ENCODE measurements at regions not wholly inside any gene's neighbourhood (a gene's known extent, or its start where the extent isn't known, plus 50 kb on each side); places are given as distances from the start of the nearest gene placed in this dataset.

DNA sequence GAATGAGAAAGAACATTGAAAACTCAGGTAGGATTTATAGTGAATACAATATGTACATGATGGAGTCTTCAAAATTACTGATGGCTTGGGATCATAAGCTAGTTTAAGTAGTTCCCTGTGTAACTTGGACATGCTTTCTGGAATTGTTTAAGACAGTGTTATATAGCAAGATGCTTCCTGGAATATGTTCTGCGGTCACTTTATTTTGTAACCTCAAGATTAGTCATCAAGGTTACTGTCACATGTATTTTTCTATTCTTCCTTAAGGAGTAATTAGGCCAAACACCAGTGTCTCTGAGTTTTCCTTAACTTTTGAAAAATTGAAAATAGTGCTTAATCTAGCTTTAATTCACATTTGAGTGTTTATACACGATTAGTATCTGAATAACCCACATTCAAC is 760.3 kb upstream of the ARRDC4 start:
- no peak for DNase-seq

DNA sequence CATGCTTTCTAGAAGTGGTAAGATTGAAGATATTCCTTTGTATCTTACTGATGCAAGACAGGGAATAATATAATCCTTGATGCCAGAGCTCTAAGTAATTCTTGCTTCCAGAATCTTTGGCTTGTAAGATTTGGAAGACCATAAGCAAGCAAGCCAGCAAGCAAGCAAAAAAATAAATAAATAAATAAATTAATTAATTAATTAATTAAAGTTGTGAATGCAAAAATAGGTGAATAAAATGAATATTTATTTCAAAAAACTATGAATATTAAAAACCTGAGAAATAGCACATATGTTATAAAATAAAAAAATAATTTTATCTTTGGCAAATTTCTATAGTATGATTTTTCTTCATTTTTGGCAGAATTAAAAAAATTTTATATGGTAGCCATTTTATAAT is 750.2 kb upstream of the ARRDC4 start:
- DNase-seq = no peak

- DNase-seq = no peak
These were observed 744.9 kb upstream of the ARRDC4 start for GRCh38 chr15:97215629-97216028.

DNA sequence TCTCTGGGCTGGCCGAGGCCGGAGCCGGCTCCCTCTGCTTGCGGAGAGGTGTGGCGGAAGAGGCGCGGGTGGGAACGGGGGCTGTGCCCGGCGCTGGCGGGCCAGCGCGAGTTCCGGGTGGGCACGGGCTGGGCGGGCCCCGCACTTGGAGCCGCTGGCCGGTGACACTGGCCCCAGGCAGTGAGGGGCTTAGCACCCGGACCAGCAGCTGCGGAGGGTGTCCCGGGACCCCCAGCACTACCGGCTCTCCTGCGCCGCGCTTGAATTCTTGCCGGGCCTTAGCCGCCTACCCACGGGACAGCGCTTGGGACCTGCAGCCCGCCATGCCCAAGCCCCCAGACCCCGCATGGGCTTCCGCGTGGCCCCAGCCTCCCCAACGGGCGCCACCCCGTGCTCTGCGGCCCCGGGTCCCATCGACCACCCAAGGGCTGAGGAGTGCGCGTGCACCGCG is 736.3 kb upstream of the ARRDC4 start:
- no peak for DNase-seq

DNA sequence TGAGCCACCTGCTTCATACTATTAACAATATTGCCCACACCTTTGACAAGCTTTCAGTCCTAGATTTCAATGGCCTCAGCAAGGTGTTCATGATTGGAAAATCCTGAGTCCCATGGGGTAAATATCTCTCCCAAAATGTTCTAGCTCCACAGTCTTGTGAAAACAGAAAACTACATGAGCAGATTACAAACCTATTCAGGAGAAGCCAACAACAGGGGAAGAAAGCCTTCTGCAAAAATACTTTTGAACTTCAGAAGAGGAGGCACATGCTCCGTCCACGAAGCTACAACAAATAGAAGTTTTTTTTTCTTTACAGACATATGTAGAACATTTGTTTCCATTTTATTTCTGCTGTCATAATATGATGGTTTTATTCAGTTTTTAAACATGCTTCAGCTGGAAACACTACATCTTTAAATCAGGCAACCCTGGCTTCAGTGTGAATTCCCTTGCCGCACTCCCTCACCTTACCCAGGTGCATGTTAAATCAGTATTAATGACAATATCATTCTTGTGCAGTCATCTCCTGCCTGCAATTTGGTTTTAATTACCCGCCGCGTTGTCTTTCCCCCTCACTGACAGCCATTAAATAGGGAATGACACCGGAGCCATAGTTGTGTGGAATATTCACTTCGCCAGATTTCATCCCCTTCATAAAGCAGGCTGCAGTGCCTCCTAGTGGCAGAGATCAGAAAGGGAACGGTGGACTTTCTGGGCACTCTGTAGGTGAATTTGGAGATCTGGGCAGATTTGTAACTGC is 725.5 kb upstream of the ARRDC4 start:
- DNase-seq = peak; percentile 16

DNA sequence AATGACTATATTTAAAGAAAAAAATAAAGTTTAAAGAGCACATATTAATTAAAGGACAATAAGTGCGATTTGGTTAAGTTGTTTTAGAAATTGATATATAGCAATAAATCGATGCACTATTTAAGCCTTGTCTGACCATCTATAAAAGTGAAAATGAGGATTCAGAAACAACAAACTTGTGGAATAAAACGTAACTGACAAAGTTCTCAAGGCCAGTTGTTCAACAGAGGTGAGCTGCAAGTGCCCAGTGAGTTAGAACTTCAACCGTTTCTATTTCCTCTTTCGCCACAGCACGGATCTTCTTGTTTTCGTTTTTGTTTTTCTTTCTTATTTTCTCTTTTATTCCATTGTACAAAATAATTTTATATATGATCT is 724.9 kb upstream of the ARRDC4 start:
- no peak for DNase-seq

DNA sequence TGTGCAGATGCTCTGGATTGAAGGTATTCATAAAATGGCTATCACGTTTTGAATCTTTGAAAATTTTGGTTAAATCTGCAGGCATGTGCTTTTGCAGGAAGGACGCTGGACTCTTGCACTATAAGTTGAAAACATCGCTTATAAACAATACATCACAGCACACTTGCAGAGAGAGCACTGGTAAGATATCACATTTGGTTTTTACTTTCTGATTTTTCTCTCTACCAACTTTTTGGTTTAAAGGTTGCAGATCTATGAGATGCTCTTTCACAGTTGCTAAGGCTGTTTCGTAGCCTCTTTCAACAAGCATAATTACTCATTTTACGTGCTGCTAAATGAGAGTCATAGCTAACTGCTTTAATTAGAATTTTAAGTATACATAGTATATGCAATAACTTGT is 724.4 kb upstream of the ARRDC4 start:
- no peak for DNase-seq

- DNase-seq = no peak
These were observed 723.3 kb upstream of the ARRDC4 start for GRCh38 chr15:97237160-97237559.

DNA sequence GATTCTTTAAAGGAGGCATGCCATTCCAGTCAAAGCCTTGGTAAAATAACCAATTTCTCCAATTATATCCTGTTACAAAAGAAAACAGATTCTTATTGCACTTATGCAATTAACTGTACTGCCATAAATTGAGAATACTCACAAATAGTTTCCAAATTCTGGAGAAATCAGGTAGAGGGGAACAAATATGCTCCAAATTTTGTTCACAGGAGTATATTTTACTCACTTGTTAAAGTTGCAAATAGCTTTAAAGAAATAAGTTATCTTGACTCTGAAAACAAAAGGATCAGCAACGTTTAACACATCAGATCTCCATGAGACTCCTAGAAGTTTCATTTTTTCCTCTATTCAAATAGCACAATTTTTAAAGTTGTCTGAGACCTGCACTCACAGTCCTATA is 712.1 kb upstream of the ARRDC4 start:
- no peak for DNase-seq

- no peak for DNase-seq
These were observed 700.6 kb upstream of the ARRDC4 start for GRCh38 chr15:97259943-97260342.

GRCh38 chr15:97301166-97301565 is 659.3 kb upstream of the ARRDC4 start:
- no peak for DNase-seq

DNA sequence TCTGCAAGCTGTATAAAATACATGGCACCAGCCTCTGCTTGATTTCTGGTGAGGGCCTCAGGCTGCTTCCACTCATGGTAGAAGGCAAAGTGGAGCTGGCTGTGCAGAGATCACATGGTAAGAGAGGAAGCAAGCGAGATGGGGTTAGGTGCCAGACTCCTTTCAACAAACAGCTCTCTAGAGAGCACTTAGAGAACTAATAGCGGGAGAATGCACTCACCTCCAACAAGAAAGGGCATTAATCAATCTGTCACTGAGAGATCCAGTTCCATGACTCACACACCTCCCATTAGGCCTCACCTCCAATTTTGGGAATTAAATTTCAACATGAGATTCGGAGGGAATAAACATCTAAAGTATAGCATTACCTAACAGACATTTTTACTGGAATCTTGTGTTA is 644.1 kb upstream of the ARRDC4 start:
- DNase-seq = no peak

GRCh38 chr15:97317163-97317562 is 643.3 kb upstream of the ARRDC4 start:
- DNase-seq = no peak

GRCh38 chr15:97319291-97319690 is 641.2 kb upstream of the ARRDC4 start:
- no peak for DNase-seq

GRCh38 chr15:97346221-97346620 is 614.3 kb upstream of the ARRDC4 start:
- no peak for DNase-seq

- DNase-seq = no peak
These were observed 609.7 kb upstream of the ARRDC4 start for GRCh38 chr15:97350813-97351212.

DNA sequence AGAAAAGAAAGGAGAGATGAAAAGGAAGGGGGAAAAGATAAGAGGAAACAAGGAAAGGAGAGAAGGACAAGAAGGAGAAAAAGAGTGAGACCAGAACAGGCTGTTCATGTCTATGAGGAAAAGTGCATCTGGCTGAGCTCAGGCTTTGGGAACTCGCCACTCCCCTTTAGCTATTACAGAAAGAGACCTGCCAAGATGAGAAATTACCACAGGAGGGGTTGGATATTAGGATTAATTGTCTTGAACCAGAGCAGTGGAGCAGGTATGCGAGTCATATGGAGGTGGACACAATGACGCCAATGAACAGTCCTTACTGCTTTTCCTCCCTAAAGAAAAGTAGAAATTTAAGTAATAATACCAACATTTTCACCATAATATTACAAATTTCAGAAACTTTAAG is 577.0 kb upstream of the ARRDC4 start:
- DNase-seq = no peak

DNA sequence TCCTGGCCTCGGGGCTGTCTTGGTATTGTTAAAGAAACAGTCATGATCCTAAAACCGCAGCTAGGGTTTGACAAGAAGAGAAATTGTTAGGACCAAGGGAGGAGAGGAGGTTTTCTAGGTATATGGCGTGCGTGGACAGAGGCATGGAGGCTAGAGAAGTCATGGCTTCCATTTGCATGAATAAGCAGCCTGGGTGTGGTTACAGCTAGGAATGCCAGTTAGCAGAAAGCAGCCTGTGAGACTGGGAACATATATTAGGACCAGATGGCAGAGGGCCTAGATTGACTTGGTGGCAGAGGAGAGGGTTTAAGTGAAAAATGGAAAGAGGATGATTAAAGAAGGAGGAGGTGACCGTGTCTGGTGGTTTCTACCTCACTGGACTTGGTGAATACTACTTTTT is 573.6 kb upstream of the ARRDC4 start:
- DNase-seq = no peak

GRCh38 chr15:97401195-97401594 is 559.3 kb upstream of the ARRDC4 start:
- no peak for DNase-seq

DNA sequence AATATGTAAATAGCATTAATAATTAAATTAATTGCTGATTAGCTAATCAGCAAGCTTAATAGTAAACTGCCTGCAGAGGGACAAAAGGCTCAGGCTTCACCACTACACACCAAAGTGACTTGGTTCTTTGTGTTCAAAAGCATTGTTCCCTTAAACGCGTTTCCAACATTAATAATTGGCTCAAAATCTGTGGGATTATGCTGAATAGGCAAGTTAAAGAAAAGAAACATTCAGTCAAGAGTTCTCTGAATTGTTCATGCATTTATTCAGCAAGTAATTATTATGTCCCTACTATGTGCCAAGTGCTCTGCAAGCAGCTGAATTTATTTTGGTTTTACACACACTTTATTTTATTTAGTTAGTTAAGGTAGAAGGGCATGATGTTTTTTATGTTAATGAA is 558.5 kb upstream of the ARRDC4 start:
- DNase-seq = no peak

- DNase-seq = no peak
These were observed 553.7 kb upstream of the ARRDC4 start for GRCh38 chr15:97406841-97407240.

DNA sequence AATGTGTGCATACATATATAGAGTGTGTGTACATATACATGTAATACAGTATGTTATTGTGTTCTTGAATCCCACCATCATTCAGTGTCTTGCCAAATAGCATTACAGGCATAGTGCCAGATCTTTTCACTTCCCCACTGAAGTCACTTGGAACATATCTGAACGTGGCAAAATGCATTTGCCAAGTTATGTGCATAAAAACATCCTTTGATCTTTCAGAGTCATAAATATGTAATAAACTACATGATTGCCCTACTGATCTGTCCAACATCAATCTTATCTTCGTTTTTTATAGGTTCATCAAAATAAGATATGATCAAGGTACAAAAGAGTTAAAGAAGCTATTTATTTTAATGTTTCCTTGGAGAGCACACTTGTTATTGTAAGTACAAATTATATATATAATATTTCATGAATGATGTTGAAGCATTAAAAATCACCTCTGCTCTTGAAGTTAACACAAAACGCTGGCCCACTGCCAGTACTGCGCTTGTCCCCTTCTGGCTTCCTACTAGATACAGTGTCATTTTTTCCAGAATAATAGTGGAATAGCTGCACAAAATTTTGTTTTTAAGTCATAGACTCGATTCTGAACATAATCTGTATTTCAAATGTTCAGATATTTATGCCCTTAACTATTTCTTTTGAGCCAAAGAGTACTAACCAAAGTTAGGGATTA is 549.5 kb upstream of the ARRDC4 start:
- no peak for DNase-seq

GRCh38 chr15:97420130-97420529 is 540.4 kb upstream of the ARRDC4 start:
- no peak for DNase-seq

DNA sequence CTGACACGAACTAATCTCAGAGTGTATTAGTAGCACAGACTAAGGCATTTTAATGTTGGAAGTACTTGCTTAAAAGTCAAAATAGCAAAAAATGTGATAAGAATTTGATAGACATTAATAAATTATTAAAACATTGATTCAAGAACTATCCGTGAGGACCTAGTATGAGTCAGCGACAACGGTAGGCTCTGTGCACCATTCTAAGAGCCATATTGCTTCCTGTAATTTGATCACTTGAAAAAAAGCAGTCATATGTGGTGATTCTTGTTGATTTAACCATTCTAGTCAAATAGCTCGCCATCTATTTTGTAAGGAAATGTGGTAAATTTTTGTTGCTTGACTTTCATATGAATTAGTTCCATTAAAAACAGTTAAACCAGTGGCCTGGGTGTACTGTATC is 534.9 kb upstream of the ARRDC4 start:
- DNase-seq = no peak

GRCh38 chr15:97443101-97443500 is 517.4 kb upstream of the ARRDC4 start:
- no peak for DNase-seq
